Embryonic facial prominence (tissue), 1 donor: ENCODE measurements at regions not wholly inside any gene's neighbourhood (a gene's known extent, or its start where the extent isn't known, plus 50 kb on each side); places are given as distances from the start of the nearest gene placed in this dataset.

Source experiments
- DNase-seq: peaks from one replicate; pipeline ENCODE4 v3.0.0-alpha.2; 2016; ENCODE audit errors: extremely low spot score

DNA sequence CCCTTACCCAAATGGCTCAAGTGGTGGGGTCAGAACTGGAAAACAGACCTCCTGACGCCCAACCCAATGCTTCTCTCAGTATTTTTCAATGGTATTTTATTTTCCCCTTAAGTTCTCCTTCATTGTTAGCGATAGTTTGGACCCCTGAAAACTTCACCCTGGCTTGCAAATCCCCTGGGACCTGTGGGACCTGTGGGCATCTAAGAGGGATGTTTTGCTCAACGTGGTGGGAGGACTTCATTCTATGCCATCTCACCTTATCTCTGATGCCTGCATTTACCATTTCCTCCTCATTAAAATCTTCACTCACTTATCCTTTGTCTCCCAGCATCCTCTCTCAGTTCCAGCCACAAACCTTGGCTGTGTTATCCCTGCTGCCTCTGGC, 59.4 kb upstream of the GZMB start:
- no peak for DNase-seq

DNA sequence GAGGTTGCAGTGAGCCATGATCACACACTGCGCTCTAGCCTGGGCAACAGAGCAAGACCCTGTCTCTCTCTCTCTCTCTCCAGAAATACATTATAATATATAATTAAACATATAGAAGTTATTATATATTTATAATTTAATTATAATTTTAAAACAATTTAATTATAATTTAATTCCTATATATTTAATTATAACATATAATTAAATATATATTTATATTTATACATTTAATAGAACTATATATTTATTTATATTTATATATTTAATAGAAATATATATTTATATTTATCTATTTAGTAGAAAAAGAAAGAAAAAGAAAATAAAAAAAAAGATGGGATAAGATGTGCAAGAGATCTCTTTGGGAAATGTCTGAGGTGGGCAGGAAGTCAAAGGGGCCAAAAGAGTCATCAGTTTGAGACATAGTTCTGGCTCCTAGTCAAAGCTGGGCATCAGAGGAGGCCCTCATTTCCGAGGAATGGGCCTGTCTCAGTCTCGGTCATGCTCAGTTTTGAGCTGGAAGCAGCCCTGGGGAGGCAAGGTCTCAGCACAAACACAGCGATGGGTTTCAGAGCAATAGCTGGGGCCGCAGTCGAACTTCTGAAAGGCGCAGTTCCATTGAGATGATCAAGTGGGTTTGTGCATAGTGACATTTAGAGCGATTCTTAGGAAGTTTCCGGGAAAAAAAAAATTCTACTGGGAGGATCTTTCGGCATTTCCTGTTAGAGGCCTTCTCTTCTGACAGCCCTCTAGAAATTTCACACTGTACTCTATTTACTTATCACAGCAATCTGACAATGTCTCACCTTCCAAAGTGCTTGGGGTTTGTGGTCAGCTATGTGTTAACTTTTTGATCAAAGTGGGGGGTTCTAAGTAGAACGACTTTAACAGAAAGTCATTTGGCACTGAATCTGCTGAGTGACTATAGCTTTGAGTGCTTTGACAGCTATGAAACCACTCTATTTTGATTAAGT, 58.7 kb upstream of the GZMB start:
- DNase-seq, result no peak

GRCh38 chr14:24690492-24690891, 56.5 kb upstream of the GZMB start:
- DNase-seq, result no peak

DNA sequence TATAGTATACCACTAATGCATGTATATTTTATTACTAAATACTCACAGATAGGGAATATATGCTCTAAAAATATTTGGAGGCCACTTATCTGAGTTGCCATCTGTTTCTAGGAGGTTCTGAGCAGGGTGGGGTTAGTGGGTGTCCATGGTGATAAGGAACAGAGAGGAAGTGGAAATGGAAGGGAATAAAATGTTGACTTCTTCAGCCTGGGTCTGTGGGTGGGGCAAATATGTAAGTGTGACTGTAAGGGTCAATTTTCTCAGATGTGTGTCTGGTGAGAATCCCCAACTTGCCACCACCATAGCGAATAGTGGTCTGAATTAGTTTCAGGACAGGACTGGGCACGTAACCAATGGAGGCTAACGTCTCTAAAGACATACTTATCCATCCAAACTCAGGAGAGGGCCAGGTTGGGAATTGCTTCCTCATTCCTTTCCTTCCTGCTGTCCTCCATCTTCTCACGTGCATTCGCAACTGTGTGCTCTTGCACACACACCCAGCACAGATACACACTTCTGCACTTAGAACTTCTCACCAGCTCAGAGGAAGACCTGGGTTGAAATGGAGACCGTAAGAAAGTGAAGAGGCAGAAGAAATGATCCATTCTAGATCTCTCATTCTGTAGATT, 54.2 kb upstream of the GZMB start:
- no peak for DNase-seq
